GM12872 (cell line): ENCODE measurements at regions not wholly inside any gene's neighbourhood (a gene's known extent, or its start where the extent isn't known, plus 50 kb on each side); places are given as distances from the start of the nearest gene placed in this dataset.

Experiments
- CTCF ChIP-seq: IDR thresholded peaks from 3 replicates; pipeline ENCODE4 v1.5.1; 2011; ENCODE audit warnings: low read depth, mild to moderate bottlenecking, low read length, moderate library complexity; ENCODE audit not compliant: insufficient read depth

- TF ChIP-seq CTCF, result no peak
Observed at GRCh38 chr3:167067787-167068161, 312.3 kb downstream of the ZBBX start.

GRCh38 chr3:167066977-167067786, 312.9 kb downstream of the ZBBX start:
- TF ChIP-seq CTCF, result no peak

GRCh38 chr3:167057581-167057980, 322.5 kb downstream of the ZBBX start:
- TF ChIP-seq CTCF, result no peak

- no peak for TF ChIP-seq CTCF
Observed at GRCh38 chr3:167054926-167055325, 325.2 kb downstream of the ZBBX start.

GRCh38 chr3:167051421-167051820, 328.7 kb downstream of the ZBBX start:
- no peak for TF ChIP-seq CTCF

GRCh38 chr3:167033866-167034265, 346.2 kb downstream of the ZBBX start:
- TF ChIP-seq CTCF, result no peak

GRCh38 chr3:167032267-167032876, 347.7 kb downstream of the ZBBX start:
- TF ChIP-seq CTCF, result peak; percentile 22; the same call in 1 of the 3 replicates
